Heart right ventricle (tissue), 16 donors: ENCODE measurements at regions not wholly inside any gene's neighbourhood (a gene's known extent, or its start where the extent isn't known, plus 50 kb on each side); places are given as distances from the start of the nearest gene placed in this dataset.

Experiments
- ATAC-seq, 8 donors: fragments of 200-7000 bp; cut with Tn5 transposase; one replicate each; pipeline ENCODE4 v1.9.1; 2020; ENCODE audit warnings: mild to moderate bottlenecking in 8 of 8, moderate library complexity in 8 of 8, moderate number of reproducible peaks in 1 of 8
- DNase-seq, 2 donors: peaks; one replicate each; pipeline ENCODE4 v3.0.0-alpha.2; 2020
- H3K27ac ChIP-seq, 10 donors: fragments of 200-600 bp; sonication (generic) in 2 of 10; one replicate each; pipeline versions ENCODE4 v1.5.0 to v1.8.0; 2020 to 2022; ENCODE audit warnings: mild to moderate bottlenecking in 3 of 10
- H3K27me3 ChIP-seq, 7 donors: fragments of 200-600 bp; one replicate each; pipeline ENCODE4 v1.8.0; 2021 to 2022; ENCODE audit warnings: mild to moderate bottlenecking in 2 of 7
- H3K36me3 ChIP-seq, 9 donors: fragments of 200-600 bp; sonication (generic) in 1 of 9; one replicate each; pipeline versions ENCODE4 v1.5.0 to v1.8.0; 2020 to 2022; ENCODE audit warnings: mild to moderate bottlenecking in 2 of 9
- H3K4me1 ChIP-seq, 9 donors: fragments of 200-600 bp; sonication (generic) in 1 of 9; one replicate each; pipeline versions ENCODE4 v1.5.0 to v1.8.0; 2020 to 2022; ENCODE audit warnings: mild to moderate bottlenecking in 4 of 9
- H3K4me3 ChIP-seq, 10 donors: fragments of 200-600 bp; sonication (generic) in 2 of 10; one replicate each; pipeline versions ENCODE4 v1.5.0 to v1.8.0; 2020 to 2022; ENCODE audit warnings: mild to moderate bottlenecking in 7 of 10, moderate library complexity in 2 of 10
- H3K9me3 ChIP-seq, 11 donors: fragments of 200-600 bp in 10 of 11; sonication (generic) in 2 of 11; one replicate each; pipeline versions ENCODE4 v1.5.0 to v1.8.0; 2013 to 2022; ENCODE audit warnings: mild to moderate bottlenecking in 2 of 11, control low read depth in 1 of 11, moderate library complexity in 1 of 11
- WGBS, 2 donors: extraction: QIAGEN DNeasy Blood & Tissue Kit; methylation state at CpG; one replicate each; pipeline ENCODE4 v1.1.7; 2013; ENCODE audit warnings: inconsistent platforms in 1 of 2; 5-methylcytosine and 5-hydroxymethylcytosine counted together
- intact Hi-C, 10 donors: fragments of 100-400 bp; cut with DNase I; formaldehyde crosslinking; loops; one replicate each; pipeline versions ENCODE4 v1.11.1 to v1.14.2; 2022
- TF ChIP-seq, protein P1 (sequence below), 9 donors: fragments of 200-600 bp; sonication (generic) in 2 of 9; IDR thresholded peaks; one replicate each; pipeline versions ENCODE4 v1.5.0 to v1.8.0; 2021 to 2022; ENCODE audit warnings: antibody characterized with exemption in 9 of 9, mild to moderate bottlenecking in 5 of 9, moderate library complexity in 1 of 9
- donor health status: Arrhythmogenic right ventricular cardiomyopathy.
- donor health status: ischemic (EF 13 %, LVEDD 7.1; RV severe dilation, severe dysfunction).
- donor health status: healthy with polysubstance abuse.
- donor health status: DM: no; HTN: yes; CAD: no.
- donor health status: DM: no; HTN: no; CAD: no.
- donor health status: ischemic (EF 25% LVEDD 6.9; RV normal size, moderate dysfunction).
- donor health status: ischemic (EF 25% LVEDD 5.7; RV mildly dilated, moderate dysfunction).
- donor health status: healthy.
- donor health status: DM: yes; HTN: yes; CAD: no.
- donor health status: Ischemic cardiomyopathy.
- donor health status: ischemic (EF 35%, LVEDD 5.7; RV mildly dilated, moderate dysfunction).
- donor health status: nonischemic (EF 11% LVEDD 7.7; RV severe dilation, severe dysfunction).
- donor health status: DM: yes; HTN: yes; CAD: no.
- donor health status: PGD.
- donor health status: ischemic (EF 29% LVEDD 5.4; RV normal size, mild dysfunction).
- donor health status: nonischemic (EF 23%, LVEDD 6.1; RV moderate dilation, normal function).

DNA sequence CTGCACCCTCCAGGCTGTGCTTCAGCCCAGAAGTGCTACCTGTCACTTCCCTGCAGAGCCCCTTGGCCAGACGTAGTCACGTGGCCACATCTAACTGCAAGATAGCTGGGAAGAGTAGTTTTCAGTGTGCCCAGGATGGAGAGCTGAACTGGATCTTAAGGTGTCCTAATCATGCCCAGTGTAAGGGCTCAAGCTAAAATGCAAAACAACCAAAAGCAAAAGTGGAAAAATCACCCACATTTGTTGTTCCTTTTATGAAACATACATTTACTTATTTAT, 59.4 kb upstream of the ROR1 start:
- TF ChIP-seq, protein P1, sequence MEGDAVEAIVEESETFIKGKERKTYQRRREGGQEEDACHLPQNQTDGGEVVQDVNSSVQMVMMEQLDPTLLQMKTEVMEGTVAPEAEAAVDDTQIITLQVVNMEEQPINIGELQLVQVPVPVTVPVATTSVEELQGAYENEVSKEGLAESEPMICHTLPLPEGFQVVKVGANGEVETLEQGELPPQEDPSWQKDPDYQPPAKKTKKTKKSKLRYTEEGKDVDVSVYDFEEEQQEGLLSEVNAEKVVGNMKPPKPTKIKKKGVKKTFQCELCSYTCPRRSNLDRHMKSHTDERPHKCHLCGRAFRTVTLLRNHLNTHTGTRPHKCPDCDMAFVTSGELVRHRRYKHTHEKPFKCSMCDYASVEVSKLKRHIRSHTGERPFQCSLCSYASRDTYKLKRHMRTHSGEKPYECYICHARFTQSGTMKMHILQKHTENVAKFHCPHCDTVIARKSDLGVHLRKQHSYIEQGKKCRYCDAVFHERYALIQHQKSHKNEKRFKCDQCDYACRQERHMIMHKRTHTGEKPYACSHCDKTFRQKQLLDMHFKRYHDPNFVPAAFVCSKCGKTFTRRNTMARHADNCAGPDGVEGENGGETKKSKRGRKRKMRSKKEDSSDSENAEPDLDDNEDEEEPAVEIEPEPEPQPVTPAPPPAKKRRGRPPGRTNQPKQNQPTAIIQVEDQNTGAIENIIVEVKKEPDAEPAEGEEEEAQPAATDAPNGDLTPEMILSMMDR (IDR thresholded peaks at IDR 0.05), result no peak
- 32 to 38% methylated on average over 2 of the region's 2 CpGs for WGBS, 2 donors
- Histone ChIP-seq H3K4me3 (no peak overlapping the region), H3K27me3 (no peaks in the 10 kb centered on the region), H3K27ac (no peak overlapping the region), H3K4me1 (peaks cover 0 to 7% (median 0%) of the 10 kb centered on the region in 9 donors), H3K36me3 (no peaks in the 10 kb centered on the region), H3K9me3 (no peaks in the 10 kb centered on the region)
- intact Hi-C loops, result no loop called here
- DNase-seq (no peak), ATAC-seq (no peak)

DNA sequence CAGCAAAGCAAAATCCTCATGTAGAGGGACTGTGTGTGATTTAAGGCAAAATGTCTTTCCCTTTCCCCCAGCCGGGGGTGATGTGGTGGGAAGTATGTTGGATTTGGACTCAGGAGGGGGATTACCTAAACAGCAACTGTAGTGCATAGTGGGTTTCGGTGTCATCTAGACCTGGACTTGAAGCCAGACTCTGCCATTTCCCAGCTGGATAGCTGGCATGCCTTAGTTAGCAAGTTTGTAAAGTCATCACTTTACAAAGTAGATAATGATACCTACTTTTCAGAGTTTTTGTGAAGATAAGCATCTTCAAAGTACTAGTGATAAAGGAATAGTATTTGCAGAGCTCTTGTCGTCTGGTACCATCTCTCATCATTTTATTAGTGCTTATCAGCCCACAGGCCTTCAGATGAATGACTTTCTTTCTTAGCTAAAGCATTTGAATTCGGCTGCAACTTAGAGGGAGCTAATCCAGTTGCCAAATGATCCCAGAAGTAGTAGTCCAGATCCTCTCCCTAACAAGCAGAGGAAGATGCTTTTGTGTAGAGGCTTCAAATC, 56.2 kb upstream of the ROR1 start:
- WGBS, 2 donors, result 75 to 78% methylated on average over 4 of the region's 4 CpGs
- no peaks in the 10 kb centered on the region for H3K36me3 ChIP-seq
- DNase-seq (no peak), ATAC-seq (no peak)
- H3K27me3 ChIP-seq, result no peaks in the 10 kb centered on the region
- H3K4me3 ChIP-seq, result no peak overlapping the region
- H3K9me3 ChIP-seq, result no peaks in the 10 kb centered on the region
- no peak overlapping the region for H3K27ac ChIP-seq
- TF ChIP-seq, protein P1 (IDR thresholded peaks at IDR 0.05), result no peak
- intact Hi-C loops, result no loop called here
- H3K4me1 ChIP-seq, result peaks cover 0 to 14% (median 0%) of the 10 kb centered on the region in 9 donors

DNA sequence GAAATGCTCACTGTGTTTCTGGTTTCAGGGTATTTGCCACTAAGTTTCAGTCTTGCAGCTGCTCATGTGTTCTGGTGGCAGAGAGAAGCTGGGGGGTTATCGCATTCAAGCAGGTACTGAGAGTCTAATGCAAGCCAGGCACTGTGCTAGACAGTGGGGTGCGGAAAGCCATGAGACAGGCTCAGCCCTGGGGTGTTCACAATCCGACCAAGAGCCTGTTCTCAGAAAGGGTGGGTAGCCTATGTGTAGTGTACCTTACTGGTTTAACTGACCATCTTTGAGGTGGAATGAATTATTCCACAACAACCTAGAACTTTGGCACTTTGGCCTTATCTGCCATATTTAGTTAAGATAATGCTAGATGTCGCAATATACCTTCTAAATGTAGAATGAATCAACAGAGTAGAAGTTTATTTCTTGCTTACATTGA, 55.3 kb upstream of the ROR1 start:
- intact Hi-C loops, result no loop called here

DNA sequence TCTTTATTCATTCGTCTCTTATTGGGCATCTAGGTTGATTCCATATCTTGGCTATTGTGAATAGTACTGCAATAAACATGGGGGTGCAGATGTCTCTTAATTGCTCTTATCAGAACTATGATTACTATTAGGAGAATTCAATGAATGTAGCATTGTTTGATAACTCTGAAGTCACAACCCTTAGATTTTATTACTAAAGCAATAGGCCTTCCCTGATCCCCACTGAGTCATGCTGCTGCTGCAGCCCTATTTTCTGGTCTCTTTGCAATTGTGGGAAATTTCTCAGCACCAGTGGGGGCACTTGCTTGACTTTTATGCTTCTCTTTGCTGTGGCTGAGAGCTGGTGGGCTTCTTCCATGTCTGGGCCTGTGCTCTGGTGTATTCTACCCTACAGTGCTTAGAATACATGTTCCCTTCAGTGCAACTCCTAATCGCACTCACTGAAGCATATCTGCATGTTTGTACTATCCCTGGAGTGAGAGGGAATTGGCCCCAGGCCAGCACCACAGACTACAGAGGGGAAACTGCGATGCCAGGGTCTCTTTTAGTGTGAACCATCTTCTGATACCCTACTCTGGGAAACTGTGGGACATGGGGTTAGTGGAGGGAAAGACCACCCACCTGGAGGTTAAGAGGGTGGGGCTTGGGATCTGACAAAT, 52.2 kb upstream of the ROR1 start:
- TF ChIP-seq, protein P1 (IDR thresholded peaks at IDR 0.05), result no peak
- Histone ChIP-seq H3K27me3 (no peaks in the 10 kb centered on the region), H3K4me1 (peaks cover 0 to 9% (median 0%) of the 10 kb centered on the region in 9 donors), H3K27ac (no peak overlapping the region), H3K9me3 (no peaks in the 10 kb centered on the region), H3K4me3 (no peak overlapping the region), H3K36me3 (no peaks in the 10 kb centered on the region)
- DNase-seq, result peak; percentile 19 to 37
- 42 to 43% methylated on average over 3 of the region's 3 CpGs for WGBS, 2 donors
- intact Hi-C loops, result no loop called here
- peak in 4 of 8 donors; percentile 18 to 74 (median 64) for ATAC-seq

More for the DNA sequence above, 55.3 kb upstream of the ROR1 start:
- Histone ChIP-seq H3K4me3 (no peak overlapping the region), H3K4me1 (peaks cover 0 to 14% (median 0%) of the 10 kb centered on the region in 9 donors), H3K27me3 (no peaks in the 10 kb centered on the region), H3K36me3 (no peaks in the 10 kb centered on the region), H3K27ac (no peak overlapping the region), H3K9me3 (no peaks in the 10 kb centered on the region)
- DNase-seq, result no peak
- TF ChIP-seq, protein P1 (IDR thresholded peaks at IDR 0.05), result no peak
- no peak for ATAC-seq
- 93 to 98% methylated on average over 4 of the region's 4 CpGs for WGBS, 2 donors
